AG09319 (cell line): ENCODE measurements at regions not wholly inside any gene's neighbourhood (a gene's known extent, or its start where the extent isn't known, plus 50 kb on each side); places are given as distances from the start of the nearest gene placed in this dataset.
A peak's percentile ranks its signal among the peaks of the same experiment; 100 is the strongest.
"Not testable (repeated sequence)": the region's sequence is repeated elsewhere in the genome, so short reads cannot be mapped to it uniquely, and the experiment has no call there.

Experiments
- DNase-seq: peaks from one replicate; pipeline ENCODE4 v3.0.0-alpha.2; 2010; ENCODE audit warnings: low read depth; ENCODE audit errors: extremely low read depth
- CTCF ChIP-seq: IDR thresholded peaks from 2 replicates; pipeline ENCODE4 v1.5.1; 2011; ENCODE audit warnings: low read depth, mild to moderate bottlenecking, inconsistent platforms, low read length, moderate library complexity

DNA sequence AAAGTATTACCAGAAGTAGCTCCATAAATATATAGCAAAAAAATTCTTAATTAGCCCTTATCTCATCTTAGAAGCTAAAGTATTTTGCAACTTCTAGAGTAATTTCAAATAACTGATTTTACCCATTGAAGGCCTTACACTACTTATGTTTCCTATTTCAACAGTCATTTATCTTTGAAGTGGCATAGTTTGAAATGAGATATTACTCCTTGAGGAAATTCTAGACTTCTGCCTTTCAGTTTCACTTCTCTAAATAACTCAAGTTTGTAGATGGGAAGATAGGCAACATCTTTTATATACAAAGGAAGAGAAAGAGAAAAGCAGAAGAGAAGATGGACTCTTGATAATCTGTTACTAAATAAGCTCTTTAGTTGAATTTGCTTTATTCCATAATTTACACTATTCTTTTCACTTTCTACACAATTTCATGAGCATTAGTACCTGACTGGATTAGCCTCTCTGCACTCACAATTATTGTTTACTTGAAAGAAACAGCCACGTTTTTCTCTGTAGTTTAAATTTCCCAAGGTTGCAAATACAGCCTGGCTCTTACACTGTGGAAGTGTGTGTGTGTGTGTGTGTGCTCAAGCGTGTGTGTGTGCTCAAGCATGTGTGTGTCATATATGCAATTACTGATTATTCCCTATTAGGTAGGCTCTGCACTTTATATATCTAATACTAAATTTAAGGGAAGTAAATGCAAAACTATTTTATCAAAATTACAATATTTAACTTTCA is 60.6 kb upstream of the EMB start:
- DNase-seq, result no peak
- TF ChIP-seq CTCF, result no peak

GRCh38 chr5:50513028-50513457 is 72.0 kb upstream of the EMB start:
- peak; percentile 17 for TF ChIP-seq CTCF
- not testable (repeated sequence) for DNase-seq

GRCh38 chr5:50521060-50521459 is 80.0 kb upstream of the EMB start:
- DNase-seq, result not testable (repeated sequence)

DNA sequence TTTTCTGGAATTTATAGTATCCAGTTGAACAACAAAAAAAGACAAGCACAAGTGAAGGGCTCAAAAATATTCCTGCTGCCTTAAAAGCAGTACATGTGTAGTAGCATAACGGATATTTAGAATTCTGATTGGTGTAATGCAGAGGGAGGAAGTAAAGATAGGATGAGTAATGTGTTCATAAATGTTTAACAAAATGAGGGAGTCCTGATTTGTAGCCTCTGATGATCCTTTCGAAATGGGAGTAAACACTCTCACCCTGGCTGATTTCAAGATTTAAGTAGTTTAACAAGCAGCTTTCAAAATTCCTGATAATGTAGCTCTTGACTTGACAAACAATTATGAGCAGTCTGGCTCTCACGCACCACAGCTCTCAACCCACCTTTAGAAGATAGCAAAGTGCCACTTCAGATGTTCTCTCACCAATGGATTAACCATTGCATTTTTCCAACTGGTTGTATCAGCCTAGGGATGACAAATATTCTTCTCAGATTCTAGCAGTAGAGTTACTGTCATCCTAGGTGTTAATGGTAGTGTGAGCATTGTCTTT is 86.5 kb upstream of the EMB start:
- DNase-seq, result not testable (repeated sequence)

GRCh38 chr5:50535393-50535792 is 94.3 kb upstream of the EMB start:
- DNase-seq, result no peak

DNA sequence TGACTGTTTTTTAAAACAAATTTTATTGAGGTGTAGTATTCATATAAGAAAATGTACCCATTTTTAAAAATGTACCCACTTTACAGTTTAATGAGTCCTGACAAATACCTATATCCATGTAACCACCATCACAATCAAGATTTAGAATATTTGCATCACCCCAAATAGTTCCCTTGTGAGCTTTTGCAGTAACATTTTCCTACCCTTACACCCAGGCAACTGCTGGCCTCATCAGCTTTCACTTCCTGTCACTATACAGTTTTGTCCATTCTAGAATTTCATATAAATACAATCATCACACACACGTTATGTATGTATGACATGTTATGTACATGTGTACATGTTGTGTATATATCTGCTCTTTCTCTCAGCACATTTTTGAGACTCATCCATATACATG is 96.4 kb upstream of the EMB start:
- not testable (repeated sequence) for DNase-seq

More at GRCh38 chr5:50535393-50535792, 94.3 kb upstream of the EMB start:
- TF ChIP-seq CTCF, result no peak

GRCh38 chr5:50547303-50547702 is 106.2 kb upstream of the EMB start:
- no peak for TF ChIP-seq CTCF
- DNase-seq, result no peak

- DNase-seq, result no peak
- no peak for TF ChIP-seq CTCF
Measured at GRCh38 chr5:50550267-50550666, 109.2 kb upstream of the EMB start.

GRCh38 chr5:50550993-50551392 is 109.9 kb upstream of the EMB start:
- no peak for TF ChIP-seq CTCF
- no peak for DNase-seq
